ENCODE measurements at regions not wholly inside any gene's neighbourhood (a gene's known extent, or its start where the extent isn't known, plus 50 kb on each side); places are given as distances from the start of the nearest gene placed in this dataset.

- H3K4me3 Mint-ChIP-seq = no peak overlapping the region
- no peaks in the 10 kb centered on the region for H3K9me3 Mint-ChIP-seq
- no peak overlapping the region for H3K27ac Mint-ChIP-seq
- no peaks in the 10 kb centered on the region for H3K4me1 Mint-ChIP-seq (ENCODE audit: low read depth)
- DNase-seq (ENCODE audit: low spot score) = no peak
- H3K36me3 Mint-ChIP-seq (ENCODE audit: low read depth) = no peaks in the 10 kb centered on the region
- H3K27me3 Mint-ChIP-seq (ENCODE audit: low read depth) = no peaks in the 10 kb centered on the region
Observed at GRCh38 chr9:30711591-30711990, 1672.9 kb upstream of the ACO1 start.

GRCh38 chr9:30713243-30713642 lies 1671.2 kb upstream of the ACO1 start:
- no peaks in the 10 kb centered on the region for H3K27me3 Mint-ChIP-seq (ENCODE audit: low read depth)

GRCh38 chr9:30714389-30714788 lies 1670.1 kb upstream of the ACO1 start:
- Mint-ChIP-seq H3K27ac (no peak overlapping the region), H3K4me1 (ENCODE audit: low read depth) (no peaks in the 10 kb centered on the region), H3K9me3 (no peaks in the 10 kb centered on the region), H3K27me3 (ENCODE audit: low read depth) (no peaks in the 10 kb centered on the region), H3K4me3 (no peak overlapping the region), H3K36me3 (ENCODE audit: low read depth) (no peaks in the 10 kb centered on the region)
- DNase-seq (ENCODE audit: low spot score) = no peak

More at GRCh38 chr9:30713243-30713642, 1671.2 kb upstream of the ACO1 start:
- H3K36me3 Mint-ChIP-seq (ENCODE audit: low read depth) = no peaks in the 10 kb centered on the region
- H3K27ac Mint-ChIP-seq = no peak overlapping the region
- no peaks in the 10 kb centered on the region for H3K4me1 Mint-ChIP-seq (ENCODE audit: low read depth)
- H3K4me3 Mint-ChIP-seq = no peak overlapping the region
- no peak for DNase-seq (ENCODE audit: low spot score)
- no peaks in the 10 kb centered on the region for H3K9me3 Mint-ChIP-seq

- no peak overlapping the region for H3K27ac Mint-ChIP-seq
- no peaks in the 10 kb centered on the region for H3K4me1 Mint-ChIP-seq (ENCODE audit: low read depth)
- no peak for DNase-seq (ENCODE audit: low spot score)
- no peaks in the 10 kb centered on the region for H3K9me3 Mint-ChIP-seq
- no peak overlapping the region for H3K4me3 Mint-ChIP-seq
- H3K27me3 Mint-ChIP-seq (ENCODE audit: low read depth) = no peaks in the 10 kb centered on the region
- H3K36me3 Mint-ChIP-seq (ENCODE audit: low read depth) = no peaks in the 10 kb centered on the region
Observed at GRCh38 chr9:30718483-30718882, 1666.0 kb upstream of the ACO1 start.

- no peak for DNase-seq (ENCODE audit: low spot score)
- no peaks in the 10 kb centered on the region for H3K27me3 Mint-ChIP-seq (ENCODE audit: low read depth)
- no peaks in the 10 kb centered on the region for H3K4me1 Mint-ChIP-seq (ENCODE audit: low read depth)
- no peaks in the 10 kb centered on the region for H3K9me3 Mint-ChIP-seq
- H3K4me3 Mint-ChIP-seq = no peak overlapping the region
- no peak overlapping the region for H3K27ac Mint-ChIP-seq
- H3K36me3 Mint-ChIP-seq (ENCODE audit: low read depth) = no peaks in the 10 kb centered on the region
Observed at GRCh38 chr9:30722065-30722464, 1662.4 kb upstream of the ACO1 start.

GRCh38 chr9:30723656-30724055 lies 1660.8 kb upstream of the ACO1 start:
- Mint-ChIP-seq H3K27ac (no peak overlapping the region), H3K4me3 (no peak overlapping the region), H3K4me1 (ENCODE audit: low read depth) (no peaks in the 10 kb centered on the region), H3K9me3 (no peaks in the 10 kb centered on the region), H3K27me3 (ENCODE audit: low read depth) (no peaks in the 10 kb centered on the region), H3K36me3 (ENCODE audit: low read depth) (no peaks in the 10 kb centered on the region)
- no peak for DNase-seq (ENCODE audit: low spot score)

- Mint-ChIP-seq H3K36me3 (ENCODE audit: low read depth) (no peaks in the 10 kb centered on the region), H3K27ac (no peak overlapping the region), H3K4me1 (ENCODE audit: low read depth) (no peaks in the 10 kb centered on the region), H3K9me3 (no peaks in the 10 kb centered on the region), H3K4me3 (no peak overlapping the region), H3K27me3 (ENCODE audit: low read depth) (no peaks in the 10 kb centered on the region)
- no peak for DNase-seq (ENCODE audit: low spot score)
Observed at GRCh38 chr9:30732060-30732459, 1652.4 kb upstream of the ACO1 start.

- no peaks in the 10 kb centered on the region for H3K9me3 Mint-ChIP-seq
- no peaks in the 10 kb centered on the region for H3K27me3 Mint-ChIP-seq (ENCODE audit: low read depth)
- no peak for DNase-seq (ENCODE audit: low spot score)
- no peaks in the 10 kb centered on the region for H3K4me1 Mint-ChIP-seq (ENCODE audit: low read depth)
- H3K36me3 Mint-ChIP-seq (ENCODE audit: low read depth) = no peaks in the 10 kb centered on the region
- H3K4me3 Mint-ChIP-seq = no peak overlapping the region
- no peak overlapping the region for H3K27ac Mint-ChIP-seq
Observed at GRCh38 chr9:30744871-30745270, 1639.6 kb upstream of the ACO1 start.

GRCh38 chr9:30746589-30746988 lies 1637.9 kb upstream of the ACO1 start:
- no peak for DNase-seq (ENCODE audit: low spot score)
- H3K4me1 Mint-ChIP-seq (ENCODE audit: low read depth) = no peaks in the 10 kb centered on the region
- no peaks in the 10 kb centered on the region for H3K27me3 Mint-ChIP-seq (ENCODE audit: low read depth)
- H3K9me3 Mint-ChIP-seq = no peaks in the 10 kb centered on the region
- H3K27ac Mint-ChIP-seq = no peak overlapping the region
- no peak overlapping the region for H3K4me3 Mint-ChIP-seq
- H3K36me3 Mint-ChIP-seq (ENCODE audit: low read depth) = no peaks in the 10 kb centered on the region

GRCh38 chr9:30757723-30758122 lies 1626.7 kb upstream of the ACO1 start:
- no peak for DNase-seq (ENCODE audit: low spot score)
- H3K36me3 Mint-ChIP-seq (ENCODE audit: low read depth) = no peaks in the 10 kb centered on the region
- no peak overlapping the region for H3K4me3 Mint-ChIP-seq
- H3K4me1 Mint-ChIP-seq (ENCODE audit: low read depth) = no peaks in the 10 kb centered on the region
- H3K9me3 Mint-ChIP-seq = no peaks in the 10 kb centered on the region
- no peak overlapping the region for H3K27ac Mint-ChIP-seq
- no peaks in the 10 kb centered on the region for H3K27me3 Mint-ChIP-seq (ENCODE audit: low read depth)

GRCh38 chr9:30758726-30759446 lies 1625.6 kb upstream of the ACO1 start:
- Mint-ChIP-seq H3K4me1 (ENCODE audit: low read depth) (no peaks in the 10 kb centered on the region), H3K9me3 (no peaks in the 10 kb centered on the region), H3K4me3 (no peak overlapping the region), H3K27me3 (ENCODE audit: low read depth) (no peaks in the 10 kb centered on the region), H3K27ac (no peak overlapping the region), H3K36me3 (ENCODE audit: low read depth) (no peaks in the 10 kb centered on the region)
- no peak for DNase-seq (ENCODE audit: low spot score)

GRCh38 chr9:30765318-30765717 lies 1619.1 kb upstream of the ACO1 start:
- Mint-ChIP-seq H3K9me3 (no peaks in the 10 kb centered on the region), H3K4me1 (ENCODE audit: low read depth) (no peaks in the 10 kb centered on the region), H3K36me3 (ENCODE audit: low read depth) (no peaks in the 10 kb centered on the region), H3K4me3 (no peak overlapping the region), H3K27ac (no peak overlapping the region), H3K27me3 (ENCODE audit: low read depth) (no peaks in the 10 kb centered on the region)
- DNase-seq (ENCODE audit: low spot score) = no peak

GRCh38 chr9:30771163-30771708 lies 1613.2 kb upstream of the ACO1 start:
- no peak overlapping the region for H3K4me3 Mint-ChIP-seq
- no peaks in the 10 kb centered on the region for H3K4me1 Mint-ChIP-seq (ENCODE audit: low read depth)
- H3K9me3 Mint-ChIP-seq = no peaks in the 10 kb centered on the region
- no peaks in the 10 kb centered on the region for H3K27me3 Mint-ChIP-seq (ENCODE audit: low read depth)
- no peak overlapping the region for H3K27ac Mint-ChIP-seq
- no peak for DNase-seq (ENCODE audit: low spot score)
- no peaks in the 10 kb centered on the region for H3K36me3 Mint-ChIP-seq (ENCODE audit: low read depth)

GRCh38 chr9:30771760-30772159 lies 1612.7 kb upstream of the ACO1 start:
- Mint-ChIP-seq H3K4me1 (ENCODE audit: low read depth) (no peaks in the 10 kb centered on the region), H3K4me3 (no peak overlapping the region), H3K9me3 (no peaks in the 10 kb centered on the region), H3K27me3 (ENCODE audit: low read depth) (no peaks in the 10 kb centered on the region), H3K27ac (no peak overlapping the region), H3K36me3 (ENCODE audit: low read depth) (no peaks in the 10 kb centered on the region)
- no peak for DNase-seq (ENCODE audit: low spot score)

GRCh38 chr9:30773427-30773826 lies 1611.0 kb upstream of the ACO1 start:
- no peaks in the 10 kb centered on the region for H3K36me3 Mint-ChIP-seq (ENCODE audit: low read depth)
- H3K9me3 Mint-ChIP-seq = no peaks in the 10 kb centered on the region
- H3K4me3 Mint-ChIP-seq = no peak overlapping the region
- no peak overlapping the region for H3K27ac Mint-ChIP-seq
- DNase-seq (ENCODE audit: low spot score) = no peak
- no peaks in the 10 kb centered on the region for H3K4me1 Mint-ChIP-seq (ENCODE audit: low read depth)
- no peaks in the 10 kb centered on the region for H3K27me3 Mint-ChIP-seq (ENCODE audit: low read depth)

All from T-helper 2 cell treated with Interferon-gamma antibody and Interleukin-4, amounts not matched to agents 5 μg/mL and 100 μg/mL, for 36 hours (primary cell).